ENCODE measurements at regions not wholly inside any gene's neighbourhood (a gene's known extent, or its start where the extent isn't known, plus 50 kb on each side); places are given as distances from the start of the nearest gene placed in this dataset.

GRCh38 chr6:146886587-146887446 lies 288.0 kb downstream of the ADGB start:
- no peak for FAIRE-seq

- FAIRE-seq, result no peak
These were observed 288.8 kb downstream of the ADGB start for GRCh38 chr6:146887447-146888077.

GRCh38 chr6:146889303-146889702 lies 290.5 kb downstream of the ADGB start:
- FAIRE-seq, result no peak

GRCh38 chr6:146890172-146890571 lies 291.4 kb downstream of the ADGB start:
- FAIRE-seq, result no peak

GRCh38 chr6:146890644-146891434 lies 292.1 kb downstream of the ADGB start:
- no peak for FAIRE-seq

GRCh38 chr6:146891615-146892265 lies 293.0 kb downstream of the ADGB start:
- FAIRE-seq, result no peak

GRCh38 chr6:146892283-146892612 lies 293.5 kb downstream of the ADGB start:
- FAIRE-seq, result no peak

GRCh38 chr6:146892613-146893401 lies 294.0 kb downstream of the ADGB start:
- no peak for FAIRE-seq

GRCh38 chr6:146893690-146894089 lies 294.9 kb downstream of the ADGB start:
- FAIRE-seq, result no peak

GRCh38 chr6:146894624-146895023 lies 295.9 kb downstream of the ADGB start:
- no peak for FAIRE-seq

- no peak for FAIRE-seq
These were observed 296.5 kb downstream of the ADGB start for GRCh38 chr6:146895101-146895771.

- no peak for FAIRE-seq
These were observed 296.9 kb downstream of the ADGB start for GRCh38 chr6:146895772-146896061.

GRCh38 chr6:146896062-146896813 lies 297.5 kb downstream of the ADGB start:
- no peak for FAIRE-seq

GRCh38 chr6:146896960-146897701 lies 298.4 kb downstream of the ADGB start:
- FAIRE-seq, result no peak

- FAIRE-seq, result no peak
These were observed 299.5 kb downstream of the ADGB start for GRCh38 chr6:146898069-146898887.

GRCh38 chr6:146898888-146899227 lies 300.1 kb downstream of the ADGB start:
- FAIRE-seq, result no peak

- no peak for FAIRE-seq
These were observed 302.0 kb upstream of the STXBP5 start for GRCh38 chr6:146901940-146902816.

- FAIRE-seq, result no peak
These were observed 301.4 kb upstream of the STXBP5 start for GRCh38 chr6:146902846-146903245.

- no peak for FAIRE-seq
These were observed 300.8 kb upstream of the STXBP5 start for GRCh38 chr6:146903451-146903850.

All from endometrium (tissue), 2 donors.